OCI-LY1 (cell line): ENCODE measurements at regions not wholly inside any gene's neighbourhood (a gene's known extent, or its start where the extent isn't known, plus 50 kb on each side); places are given as distances from the start of the nearest gene placed in this dataset.
"Not testable (repeated sequence)": the region's sequence is repeated elsewhere in the genome, so short reads cannot be mapped to it uniquely, and the experiment has no call there.

ENCODE experiments used
- EZH2 ChIP-seq: fragments of 200-600 bp; sonication (generic), shearing (Covaris generic); IDR thresholded peaks from 2 replicates; pipeline ENCODE4 v1.8.0; 2017; ENCODE audit warnings: borderline replicate concordance, mixed run types, mild to moderate bottlenecking, antibody characterized with exemption, low read length, moderate library complexity, mixed read lengths
- TF ChIP-seq, protein P1 (sequence below): fragments of 200-600 bp; sonication (generic), shearing (Covaris generic); IDR thresholded peaks from 2 replicates; pipeline ENCODE4 v1.5.1; 2017; ENCODE audit warnings: mild to moderate bottlenecking, antibody characterized with exemption, low read length, moderate library complexity, mixed read lengths

DNA sequence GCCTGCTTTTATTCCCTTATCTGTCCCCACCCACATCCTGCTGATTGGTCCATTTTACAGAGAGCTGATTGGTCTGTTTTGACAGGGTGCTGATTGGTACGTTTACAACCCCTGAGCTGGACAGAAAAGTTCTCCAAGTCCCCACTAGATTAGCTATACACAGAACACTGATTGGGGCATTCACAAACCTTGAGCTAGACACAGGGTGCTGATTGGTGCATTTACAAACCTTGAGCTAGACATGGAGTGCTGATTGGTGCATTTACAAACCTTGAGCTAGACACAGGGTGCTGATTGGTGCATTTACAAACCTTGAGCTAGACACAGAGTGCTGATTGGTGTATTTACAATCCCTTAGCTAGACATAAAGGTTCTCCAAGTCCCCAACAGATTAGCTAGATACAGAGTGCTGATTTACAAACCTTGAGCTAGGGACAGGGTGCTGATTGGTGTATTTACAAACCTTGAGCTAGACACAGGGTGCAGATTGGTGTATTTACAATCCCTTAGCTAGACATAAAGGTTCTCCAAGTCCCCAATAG is 158.2 kb downstream of the BRD1 start:
- TF ChIP-seq, protein P1, sequence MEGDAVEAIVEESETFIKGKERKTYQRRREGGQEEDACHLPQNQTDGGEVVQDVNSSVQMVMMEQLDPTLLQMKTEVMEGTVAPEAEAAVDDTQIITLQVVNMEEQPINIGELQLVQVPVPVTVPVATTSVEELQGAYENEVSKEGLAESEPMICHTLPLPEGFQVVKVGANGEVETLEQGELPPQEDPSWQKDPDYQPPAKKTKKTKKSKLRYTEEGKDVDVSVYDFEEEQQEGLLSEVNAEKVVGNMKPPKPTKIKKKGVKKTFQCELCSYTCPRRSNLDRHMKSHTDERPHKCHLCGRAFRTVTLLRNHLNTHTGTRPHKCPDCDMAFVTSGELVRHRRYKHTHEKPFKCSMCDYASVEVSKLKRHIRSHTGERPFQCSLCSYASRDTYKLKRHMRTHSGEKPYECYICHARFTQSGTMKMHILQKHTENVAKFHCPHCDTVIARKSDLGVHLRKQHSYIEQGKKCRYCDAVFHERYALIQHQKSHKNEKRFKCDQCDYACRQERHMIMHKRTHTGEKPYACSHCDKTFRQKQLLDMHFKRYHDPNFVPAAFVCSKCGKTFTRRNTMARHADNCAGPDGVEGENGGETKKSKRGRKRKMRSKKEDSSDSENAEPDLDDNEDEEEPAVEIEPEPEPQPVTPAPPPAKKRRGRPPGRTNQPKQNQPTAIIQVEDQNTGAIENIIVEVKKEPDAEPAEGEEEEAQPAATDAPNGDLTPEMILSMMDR, result not testable (repeated sequence)
- not testable (repeated sequence) for TF ChIP-seq EZH2
